Endothelial cell (in vitro differentiated cells): ENCODE measurements at regions not wholly inside any gene's neighbourhood (a gene's known extent, or its start where the extent isn't known, plus 50 kb on each side); places are given as distances from the start of the nearest gene placed in this dataset.

ENCODE experiments used
- DNase-seq: peaks from one replicate; pipeline ENCODE4 v3.0.0; 2021; ENCODE audit warnings: low spot score
- H3K27ac Mint-ChIP-seq: one replicate; pipeline ENCODE4 v1.8.0; 2021; ENCODE audit warnings: mixed read lengths, inconsistent platforms; ENCODE audit not compliant: unreplicated experiment
- H3K27me3 Mint-ChIP-seq: one replicate; pipeline ENCODE4 v1.8.0; 2021; ENCODE audit warnings: mild to moderate bottlenecking, moderate library complexity, mixed read lengths, inconsistent platforms; ENCODE audit not compliant: unreplicated experiment
- H3K36me3 Mint-ChIP-seq: one replicate; pipeline ENCODE4 v1.8.0; 2021; ENCODE audit warnings: mild to moderate bottlenecking, low read depth, mixed read lengths, inconsistent platforms; ENCODE audit not compliant: unreplicated experiment
- H3K4me1 Mint-ChIP-seq: one replicate; pipeline ENCODE4 v1.8.0; 2021; ENCODE audit warnings: mild to moderate bottlenecking, mixed read lengths, inconsistent platforms; ENCODE audit not compliant: unreplicated experiment
- H3K4me3 Mint-ChIP-seq: one replicate; pipeline ENCODE4 v1.8.0; 2021; ENCODE audit warnings: mild to moderate bottlenecking, mixed read lengths, inconsistent platforms; ENCODE audit not compliant: unreplicated experiment
- H3K9me3 Mint-ChIP-seq: one replicate; pipeline ENCODE4 v1.8.0; 2021; ENCODE audit warnings: mixed read lengths, inconsistent platforms; ENCODE audit not compliant: unreplicated experiment
- CTCF ChIP-seq: fragments of 200-600 bp; sonication (generic); IDR thresholded peaks from one replicate; pipeline ENCODE4 v1.5.0; 2021; ENCODE audit warnings: antibody characterized with exemption; ENCODE audit not compliant: unreplicated experiment

- Mint-ChIP-seq H3K27me3 (no peaks in the 10 kb centered on the region), H3K4me1 (peaks cover 10% of the 10 kb centered on the region), H3K9me3 (no peaks in the 10 kb centered on the region), H3K4me3 (no peak overlapping the region), H3K27ac (no peak overlapping the region), H3K36me3 (no peaks in the 10 kb centered on the region)
- DNase-seq: no peak
- TF ChIP-seq CTCF: no peak
These were observed 349.1 kb downstream of the ZNF608 start for GRCh38 chr5:124397317-124397716.

GRCh38 chr5:124395926-124396325 is 350.5 kb downstream of the ZNF608 start:
- H3K4me1 Mint-ChIP-seq: peaks cover 10% of the 10 kb centered on the region
- no peaks in the 10 kb centered on the region for H3K36me3 Mint-ChIP-seq
- no peak for DNase-seq
- H3K27me3 Mint-ChIP-seq: no peaks in the 10 kb centered on the region
- H3K27ac Mint-ChIP-seq: no peak overlapping the region
- H3K4me3 Mint-ChIP-seq: no peak overlapping the region
- peaks cover 1% of the 10 kb centered on the region for H3K9me3 Mint-ChIP-seq
- TF ChIP-seq CTCF: no peak

GRCh38 chr5:124395287-124395686 is 351.2 kb downstream of the ZNF608 start:
- Mint-ChIP-seq H3K4me1 (peaks cover 10% of the 10 kb centered on the region), H3K27ac (no peak overlapping the region), H3K9me3 (peaks cover 6% of the 10 kb centered on the region), H3K36me3 (peaks cover 2% of the 10 kb centered on the region), H3K27me3 (no peaks in the 10 kb centered on the region), H3K4me3 (no peak overlapping the region)
- DNase-seq: no peak
- TF ChIP-seq CTCF: no peak

DNA sequence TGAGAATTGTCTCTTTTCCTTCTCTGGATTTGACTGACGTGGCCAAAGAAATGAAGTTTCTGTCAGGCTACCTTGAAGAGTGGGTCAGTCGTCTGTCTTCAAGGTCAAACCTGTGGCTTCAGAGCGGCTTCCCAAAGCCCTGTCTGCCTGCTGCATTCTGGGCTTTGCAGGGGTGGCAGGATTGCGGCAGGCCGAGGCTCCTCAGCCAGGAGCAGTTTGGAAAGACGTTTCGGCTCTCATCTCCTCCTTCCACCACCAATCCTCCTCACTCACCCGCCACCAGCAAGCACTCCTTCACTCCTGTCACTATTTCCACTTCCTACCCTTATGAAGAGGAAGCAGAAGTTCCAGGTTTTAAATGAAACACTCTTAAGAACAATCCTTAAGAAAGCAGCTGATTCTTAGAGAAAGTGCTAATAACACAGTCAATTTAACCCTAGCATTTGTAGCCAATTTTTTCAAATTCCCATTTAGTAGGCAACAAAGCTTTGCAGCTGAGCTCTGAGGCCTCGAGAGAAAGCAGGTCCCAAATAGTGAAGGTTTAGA is 351.7 kb downstream of the ZNF608 start:
- no peak overlapping the region for H3K4me3 Mint-ChIP-seq
- H3K27me3 Mint-ChIP-seq: no peaks in the 10 kb centered on the region
- H3K27ac Mint-ChIP-seq: no peak overlapping the region
- no peak for DNase-seq
- H3K36me3 Mint-ChIP-seq: peaks cover 7% of the 10 kb centered on the region
- H3K4me1 Mint-ChIP-seq: peaks cover 10% of the 10 kb centered on the region
- peaks cover 6% of the 10 kb centered on the region for H3K9me3 Mint-ChIP-seq
- TF ChIP-seq CTCF: no peak

- no peak overlapping the region for H3K4me3 Mint-ChIP-seq
- no peak for TF ChIP-seq CTCF
- H3K4me1 Mint-ChIP-seq: peaks cover 7% of the 10 kb centered on the region
- H3K27ac Mint-ChIP-seq: no peak overlapping the region
- peaks cover 8% of the 10 kb centered on the region for H3K36me3 Mint-ChIP-seq
- DNase-seq: no peak
- H3K27me3 Mint-ChIP-seq: no peaks in the 10 kb centered on the region
- peaks cover 6% of the 10 kb centered on the region for H3K9me3 Mint-ChIP-seq
These were observed 352.7 kb downstream of the ZNF608 start for GRCh38 chr5:124393584-124394379.
